ENCODE measurements at regions not wholly inside any gene's neighbourhood (a gene's known extent, or its start where the extent isn't known, plus 50 kb on each side); places are given as distances from the start of the nearest gene placed in this dataset.

- CTCF ChIA-PET (ENCODE audit: low intra/inter-chr PET ratio): no interaction called here
- no peak for FAIRE-seq
- Histone ChIP-seq H2AFZ (ENCODE audit: low read depth, low read length) (no peak overlapping the region), H3K27ac (ENCODE audit: extremely low read depth, low read depth, low read length) (no peak overlapping the region), H3K36me3 (ENCODE audit: control insufficient read depth, insufficient read depth, low read length) (no peaks in the 10 kb centered on the region), H3K9me1 (ENCODE audit: control insufficient read depth, insufficient read depth, low read length) (no peaks in the 10 kb centered on the region), H3K27me3 (ENCODE audit: control insufficient read depth in 2 of 2, insufficient read depth in 2 of 2, low read length in 2 of 2) (peaks cover 4 to 21% of the 10 kb centered on the region in 2 experiments; a peak in 3 of 5 replicates), H3K4me1 (replicated peaks in 1 of 2; ENCODE audit: control insufficient read depth in 2 of 2, insufficient read depth in 2 of 2, low read length in 2 of 2) (no peaks in the 10 kb centered on the region), H3K9ac (ENCODE audit: insufficient read depth in 1 of 2, low read depth in 2 of 2, low read length in 2 of 2) (no peak overlapping the region), H3K4me2 (ENCODE audit: insufficient read depth, low read length) (no peak overlapping the region), H3K79me2 (ENCODE audit: control insufficient read depth, insufficient read depth, low read length) (no peaks in the 10 kb centered on the region), H3K9me3 (replicated peaks; ENCODE audit: control insufficient read depth, insufficient read depth, low read depth, low read length) (no peaks in the 10 kb centered on the region), H3K4me3 (no peak overlapping the region), H4K20me1 (replicated peaks; ENCODE audit: control insufficient read depth, insufficient read depth, low read length) (no peaks in the 10 kb centered on the region)
- no peak for DNase-seq (ENCODE audit: extremely low read depth in 1 of 4, low spot score in 3 of 4)
- BruUV-seq (replicated peaks): no TSS peak
- no peak for ATAC-seq
- intact Hi-C loops (cut with micrococcal nuclease) (no loop called here), in situ Hi-C loops (cut with MboI) (no loop called here)
- 0% methylated on average over 3 of the region's 3 CpGs for WGBS (ENCODE audit: insufficient coverage, low coverage, missing lambda C conversion rate)
- POLR2A ChIA-PET: no interaction called here
- TF ChIP-seq ZNF75A (CRISPR knock-in tag; IDR thresholded peaks at IDR 0.05) (no peak), CHD2 (IDR thresholded peaks at IDR 0.05; ENCODE audit: low read depth, low read length) (no peak), GATAD2B (IDR thresholded peaks at IDR 0.05; ENCODE audit: borderline replicate concordance) (no peak), TRIM28 (IDR thresholded peaks at IDR 0.05) (no peak), MBD1 (CRISPR knock-in tag; IDR thresholded peaks at IDR 0.05) (no peak), POLR3A (IDR thresholded peaks at IDR 0.05; ENCODE audit: borderline replicate concordance, extremely low read depth, insufficient read depth, insufficient read length) (no peak), E2F5 (CRISPR knock-in tag; IDR thresholded peaks at IDR 0.05) (no peak), CTBP1 (IDR thresholded peaks at IDR 0.05; ENCODE audit: borderline replicate concordance) (no peak), FOXA3 (CRISPR knock-in tag; conservative IDR thresholded peaks at IDR 0.05 in 1 of 2, IDR thresholded peaks at IDR 0.05 in 1 of 2) (no peak), ZNF324 (CRISPR knock-in tag; IDR thresholded peaks at IDR 0.05) (no peak), YBX1 (IDR thresholded peaks at IDR 0.05) (no peak), ZNF407 (IDR thresholded peaks at IDR 0.05; ENCODE audit: low read depth) (no peak)
Measured at GRCh38 chr4:54152846-54153600, 53.1 kb downstream of the GSX2 start.
